Sigmoid colon (tissue), 6 donors: ENCODE measurements at regions not wholly inside any gene's neighbourhood (a gene's known extent, or its start where the extent isn't known, plus 50 kb on each side); places are given as distances from the start of the nearest gene placed in this dataset.

ENCODE experiments used
- DNase-seq: peaks from one replicate; pipeline ENCODE4 v3.0.0-alpha.2; 2019
- H3K27ac ChIP-seq, 4 donors: fragments of 200-600 bp; sonication (generic); one replicate each; pipeline ENCODE4 v1.5.1; 2016 to 2019; ENCODE audit warnings: mild to moderate bottlenecking in 1 of 4
- H3K27me3 ChIP-seq, 3 donors: fragments of 200-600 bp; sonication (generic); one replicate each; pipeline ENCODE4 v1.5.1; 2019; ENCODE audit warnings: mild to moderate bottlenecking in 1 of 3
- H3K36me3 ChIP-seq, 4 donors: fragments of 200-600 bp; sonication (generic); one replicate each; pipeline ENCODE4 v1.5.1; 2016 to 2019
- H3K4me1 ChIP-seq, 4 donors: fragments of 200-600 bp; sonication (generic); one replicate each; pipeline ENCODE4 v1.5.1; 2017 to 2019
- H3K4me3 ChIP-seq, 4 donors: fragments of 200-600 bp; sonication (generic); one replicate each; pipeline ENCODE4 v1.5.1; 2017 to 2019; ENCODE audit warnings: mild to moderate bottlenecking in 2 of 4, moderate library complexity in 1 of 4
- H3K9me3 ChIP-seq, 4 donors: fragments of 200-600 bp in 3 of 4; sonication (generic) in 3 of 4; one replicate each; pipeline versions ENCODE4 v1.5.1 to v1.6.1; 2013 to 2019
- CTCF ChIP-seq, 4 experiments: fragments of 450-650 bp in 3 of 4; fragments of 200-600 bp in 1 of 4; IDR thresholded peaks; one replicate each; pipeline ENCODE4 v1.5.1; 2016 to 2019; ENCODE audit warnings: antibody characterized with exemption in 4 of 4, mild to moderate bottlenecking in 3 of 4, moderate library complexity in 2 of 4
- EP300 ChIP-seq, 4 donors: sonication (generic); formaldehyde crosslinking; IDR thresholded peaks; one replicate each; pipeline ENCODE4 v1.6.1; 2017; ENCODE audit warnings: antibody characterized with exemption in 4 of 4
- POLR2A ChIP-seq, 2 donors: fragments of 450-650 bp; IDR thresholded peaks; one replicate each; pipeline ENCODE4 v1.6.1; 2016; ENCODE audit warnings: antibody characterized with exemption in 2 of 2, mild to moderate bottlenecking in 2 of 2, moderate library complexity in 2 of 2
- POLR2AphosphoS5 ChIP-seq, 4 donors: sonication (generic); formaldehyde crosslinking; IDR thresholded peaks; one replicate each; pipeline ENCODE4 v1.6.1; 2017; ENCODE audit warnings: antibody characterized with exemption in 4 of 4
- WGBS, 2 donors: extraction: QIAGEN DNeasy Blood & Tissue Kit; methylation state at CpG; one replicate each; pipeline ENCODE4 v1.1.7; 2013; 5-methylcytosine and 5-hydroxymethylcytosine counted together
- intact Hi-C: fragments of 100-400 bp; cut with DNase I; formaldehyde crosslinking; loops from one replicate; pipeline ENCODE4 v1.15.1; 2023
- donor health status: healthy with polysubstance abuse.
- donor health status: healthy.

DNA sequence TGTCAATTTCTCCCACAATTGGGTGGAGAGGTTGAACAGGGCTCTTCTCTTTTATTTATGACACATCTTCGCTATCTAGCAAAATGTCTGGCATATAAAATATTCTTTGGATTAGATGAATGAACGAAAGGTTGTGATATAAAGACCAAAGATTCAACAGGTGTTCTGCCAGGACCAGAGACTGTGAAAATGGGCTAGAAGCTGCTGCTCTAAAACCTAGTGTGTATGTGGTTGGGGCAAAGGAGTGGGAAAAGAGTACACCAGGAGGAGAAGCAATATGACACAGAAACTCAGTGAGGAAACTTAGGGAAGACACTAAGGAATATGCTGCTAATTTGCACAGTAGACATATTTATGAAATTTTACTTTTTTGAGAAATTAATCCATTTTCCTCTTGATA lies 102.0 kb upstream of the CCDC80 start:
- H3K4me3 ChIP-seq, result no peak overlapping the region
- whole genome bisulfite sequencing, 2 donors, result 92 to 99% methylated on average over 2 of the region's 2 CpGs

DNA sequence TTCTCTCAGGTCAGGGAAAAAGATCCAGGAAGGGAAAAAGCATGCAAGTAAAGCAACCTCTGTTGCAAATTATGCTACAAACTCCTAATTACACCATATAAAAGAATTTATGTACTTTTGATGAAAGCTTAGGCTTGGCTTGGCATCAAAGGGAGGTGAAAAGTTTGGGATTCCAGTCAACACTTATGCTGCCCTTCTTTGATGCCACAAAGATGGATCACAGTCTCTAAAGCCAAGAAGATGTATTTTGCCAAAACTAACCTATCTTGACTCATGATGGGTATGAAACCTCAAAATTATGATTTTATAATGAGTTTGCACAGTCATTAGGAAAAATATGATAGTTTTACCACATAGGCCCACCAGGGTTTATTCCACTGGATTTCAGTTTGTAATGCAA lies 101.0 kb upstream of the CCDC80 start:
- no peak overlapping the region for H3K4me3 ChIP-seq
- no peaks in the 10 kb centered on the region for H3K9me3 ChIP-seq
- no peaks in the 10 kb centered on the region for H3K36me3 ChIP-seq
- intact Hi-C loops, result no loop called here
- DNase-seq, result no peak
- peaks cover 0 to 11% (median 2%) of the 10 kb centered on the region in 4 donors for H3K4me1 ChIP-seq
- no peaks in the 10 kb centered on the region for H3K27me3 ChIP-seq
- TF ChIP-seq POLR2A (IDR thresholded peaks at IDR 0.05), result no peak
- TF ChIP-seq EP300 (IDR thresholded peaks at IDR 0.05), result no peak
- TF ChIP-seq CTCF (IDR thresholded peaks at IDR 0.05), result no peak
- H3K27ac ChIP-seq, result no peak overlapping the region

More for the DNA sequence above, 102.0 kb upstream of the CCDC80 start:
- Histone ChIP-seq H3K4me1 (peaks cover 0 to 11% (median 2%) of the 10 kb centered on the region in 4 donors), H3K36me3 (no peaks in the 10 kb centered on the region), H3K27me3 (no peaks in the 10 kb centered on the region), H3K9me3 (no peaks in the 10 kb centered on the region), H3K27ac (no peak overlapping the region)
- TF ChIP-seq POLR2AphosphoS5 (IDR thresholded peaks at IDR 0.05) (no peak), EP300 (IDR thresholded peaks at IDR 0.05) (no peak), CTCF (IDR thresholded peaks at IDR 0.05) (no peak), POLR2A (IDR thresholded peaks at IDR 0.05) (no peak)
- intact Hi-C loops, result no loop called here
- no peak for DNase-seq

DNA sequence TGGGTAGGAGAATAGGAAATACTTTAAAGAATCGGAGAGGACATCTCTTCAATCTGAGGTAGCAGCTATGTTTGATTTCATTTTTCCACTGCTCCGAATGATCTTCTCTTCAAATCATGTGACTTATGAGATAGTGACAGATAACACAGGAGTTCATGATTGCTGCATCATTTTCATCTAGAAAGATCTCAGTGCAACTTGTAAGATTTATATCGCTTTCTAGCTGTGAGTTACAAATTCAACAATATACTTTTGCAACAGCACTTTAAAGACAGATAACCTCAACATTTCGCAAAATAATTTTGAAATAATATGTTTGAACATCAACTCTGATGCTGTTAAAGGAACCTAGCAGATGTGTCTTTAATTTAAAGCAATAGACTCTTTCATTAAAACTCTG lies 99.9 kb upstream of the CCDC80 start:
- intact Hi-C loops, result no loop called here
- TF ChIP-seq POLR2A (IDR thresholded peaks at IDR 0.05) (no peak), EP300 (IDR thresholded peaks at IDR 0.05) (no peak), CTCF (IDR thresholded peaks at IDR 0.05) (no peak), POLR2AphosphoS5 (IDR thresholded peaks at IDR 0.05) (no peak)
- Histone ChIP-seq H3K36me3 (no peaks in the 10 kb centered on the region), H3K27ac (no peak overlapping the region), H3K4me3 (no peak overlapping the region), H3K9me3 (no peaks in the 10 kb centered on the region), H3K27me3 (no peaks in the 10 kb centered on the region), H3K4me1 (peaks cover 0 to 11% (median 2%) of the 10 kb centered on the region in 4 donors)
- no peak for DNase-seq
- WGBS, 2 donors, result 80 to 93% methylated on average over 4 of the region's 4 CpGs

- Histone ChIP-seq H3K27me3 (no peaks in the 10 kb centered on the region), H3K9me3 (no peaks in the 10 kb centered on the region), H3K4me3 (no peak overlapping the region), H3K27ac (no peak overlapping the region), H3K36me3 (no peaks in the 10 kb centered on the region), H3K4me1 (peaks cover 0 to 5% (median 2%) of the 10 kb centered on the region in 4 donors)
- 74 to 83% methylated on average over 1 of the region's 1 CpG for WGBS, 2 donors
- TF ChIP-seq CTCF (IDR thresholded peaks at IDR 0.05) (no peak), EP300 (IDR thresholded peaks at IDR 0.05) (no peak), POLR2A (IDR thresholded peaks at IDR 0.05) (no peak), POLR2AphosphoS5 (IDR thresholded peaks at IDR 0.05) (no peak)
- intact Hi-C loops, result loop anchor here (5.0 kb wide), 1 partner anchor 238 kb away; the partner anchor contains the start of gene CD200R1
- no peak for DNase-seq
These were observed 98.5 kb upstream of the CCDC80 start for GRCh38 chr3:112739252-112739965.

- no peaks in the 10 kb centered on the region for H3K4me1 ChIP-seq
- H3K9me3 ChIP-seq, result no peaks in the 10 kb centered on the region
- no peak for TF ChIP-seq POLR2A (IDR thresholded peaks at IDR 0.05)
- TF ChIP-seq CTCF (IDR thresholded peaks at IDR 0.05), result no peak
- no peak for TF ChIP-seq POLR2AphosphoS5 (IDR thresholded peaks at IDR 0.05)
- no peak for TF ChIP-seq EP300 (IDR thresholded peaks at IDR 0.05)
- DNase-seq, result no peak
- H3K36me3 ChIP-seq, result no peaks in the 10 kb centered on the region
- H3K4me3 ChIP-seq, result no peak overlapping the region
- intact Hi-C loops, result loop anchor here (5.0 kb wide), 1 partner anchor 239 kb away; the partner anchor contains the start of gene CD200R1
- H3K27ac ChIP-seq, result no peak overlapping the region
- no peaks in the 10 kb centered on the region for H3K27me3 ChIP-seq
These were observed 97.4 kb upstream of the CCDC80 start for GRCh38 chr3:112738366-112738765.
